ENCODE measurements at regions not wholly inside any gene's neighbourhood (a gene's known extent, or its start where the extent isn't known, plus 50 kb on each side); places are given as distances from the start of the nearest gene placed in this dataset.

DNA sequence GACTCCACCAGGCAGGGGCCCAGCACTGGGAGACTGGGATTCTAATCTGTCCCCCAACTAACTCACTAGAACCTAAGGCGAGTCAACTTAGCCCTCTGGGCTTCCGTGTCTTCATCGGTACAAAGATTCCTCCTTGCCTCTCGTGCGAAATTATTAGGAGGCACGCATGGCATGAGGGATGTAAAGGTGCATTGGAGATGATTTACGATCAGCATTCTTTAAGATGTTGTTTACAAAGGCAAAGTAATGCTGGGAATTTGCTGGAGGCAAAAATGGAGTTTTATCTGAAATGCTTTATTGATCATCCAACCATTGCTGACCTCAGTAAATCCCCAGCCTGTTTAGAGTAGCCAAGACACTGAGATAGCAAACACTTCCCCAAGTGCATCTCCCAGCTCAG is 171.8 kb upstream of the KLHL29 start:
- H3K27ac ChIP-seq (ENCODE audit: low read length) = no peak overlapping the region
- H3K9ac ChIP-seq (ENCODE audit: low read length) = no peak overlapping the region
- no peak for DNase-seq
- no peaks in the 10 kb centered on the region for H3K79me2 ChIP-seq (ENCODE audit: low read length)
- H3K36me3 ChIP-seq (ENCODE audit: insufficient read depth, low read length) = no peaks in the 10 kb centered on the region
- no peaks in the 10 kb centered on the region for H3K27me3 ChIP-seq (ENCODE audit: low read length)
- no peaks in the 10 kb centered on the region for H3K4me1 ChIP-seq (ENCODE audit: low read length)
- no peak overlapping the region for H2AFZ ChIP-seq (ENCODE audit: low read length)
- H3K9me3 ChIP-seq (ENCODE audit: low read length) = no peaks in the 10 kb centered on the region
- no peak overlapping the region for H3K4me2 ChIP-seq (ENCODE audit: low read depth, low read length, poor library complexity, severe bottlenecking)
- no peak overlapping the region for H3K4me3 ChIP-seq (ENCODE audit: low read length)
- H3K9me2 ChIP-seq (replicated peaks; ENCODE audit: insufficient read depth, low read length) = no peaks in the 10 kb centered on the region
- no peaks in the 10 kb centered on the region for H4K20me1 ChIP-seq (ENCODE audit: insufficient read depth, low read depth, low read length)

DNA sequence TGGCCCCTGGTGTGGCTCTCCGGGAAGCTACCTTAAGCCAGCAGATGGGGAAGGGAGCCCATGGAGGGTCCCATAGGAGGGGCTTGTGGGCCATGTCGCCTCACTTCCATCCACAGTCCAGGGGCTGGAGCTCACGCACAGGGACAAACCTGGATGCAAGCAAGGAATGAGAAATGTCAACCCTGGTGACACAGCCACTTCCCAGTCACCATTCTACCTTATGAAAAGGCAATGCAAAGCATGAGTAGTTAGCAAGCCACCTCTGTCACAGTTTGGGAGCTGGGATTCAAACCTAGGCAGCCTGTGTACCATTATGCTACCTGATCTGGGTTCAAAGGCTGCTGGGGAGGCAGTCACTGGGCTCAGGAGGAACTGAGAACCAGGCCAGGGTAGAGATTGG is 170.0 kb upstream of the KLHL29 start:
- no peaks in the 10 kb centered on the region for H3K9me2 ChIP-seq (replicated peaks; ENCODE audit: insufficient read depth, low read length)
- no peaks in the 10 kb centered on the region for H3K79me2 ChIP-seq (ENCODE audit: low read length)
- H3K27me3 ChIP-seq (ENCODE audit: low read length) = no peaks in the 10 kb centered on the region
- DNase-seq = no peak
- no peak overlapping the region for H3K9ac ChIP-seq (ENCODE audit: low read length)
- H3K4me2 ChIP-seq (ENCODE audit: low read depth, low read length, poor library complexity, severe bottlenecking) = no peak overlapping the region
- no peaks in the 10 kb centered on the region for H3K9me3 ChIP-seq (ENCODE audit: low read length)
- H2AFZ ChIP-seq (ENCODE audit: low read length) = no peak overlapping the region
- H3K4me3 ChIP-seq (ENCODE audit: low read length) = no peak overlapping the region
- H3K27ac ChIP-seq (ENCODE audit: low read length) = no peak overlapping the region
- no peaks in the 10 kb centered on the region for H3K36me3 ChIP-seq (ENCODE audit: insufficient read depth, low read length)
- H3K4me1 ChIP-seq (ENCODE audit: low read length) = no peaks in the 10 kb centered on the region
- no peaks in the 10 kb centered on the region for H4K20me1 ChIP-seq (ENCODE audit: insufficient read depth, low read depth, low read length)

DNA sequence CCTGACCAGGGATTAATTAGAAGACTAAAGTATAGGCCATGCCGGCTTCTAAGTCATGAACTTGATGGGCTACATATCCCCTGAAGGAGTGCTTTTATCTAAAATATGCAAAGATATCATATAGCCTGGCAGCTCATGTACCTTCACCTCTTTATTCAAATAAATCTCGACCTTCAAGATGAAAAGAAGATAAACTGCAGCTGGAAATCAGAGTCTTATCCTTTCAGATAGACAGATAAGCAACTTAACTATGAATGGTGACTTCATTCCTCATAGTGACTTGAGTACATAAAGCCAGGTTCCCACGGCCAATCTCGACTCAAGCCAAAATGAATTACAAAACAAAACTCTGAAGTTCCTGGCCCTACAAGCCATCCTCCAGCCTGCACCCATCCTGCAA is 165.3 kb upstream of the KLHL29 start:
- H3K4me2 ChIP-seq (ENCODE audit: low read depth, low read length, poor library complexity, severe bottlenecking) = no peak overlapping the region
- no peak for DNase-seq
- no peaks in the 10 kb centered on the region for H4K20me1 ChIP-seq (ENCODE audit: insufficient read depth, low read depth, low read length)
- no peak overlapping the region for H3K4me3 ChIP-seq (ENCODE audit: low read length)
- H3K79me2 ChIP-seq (ENCODE audit: low read length) = no peaks in the 10 kb centered on the region
- no peaks in the 10 kb centered on the region for H3K27me3 ChIP-seq (ENCODE audit: low read length)
- H3K9ac ChIP-seq (ENCODE audit: low read length) = no peak overlapping the region
- no peaks in the 10 kb centered on the region for H3K9me2 ChIP-seq (replicated peaks; ENCODE audit: insufficient read depth, low read length)
- no peaks in the 10 kb centered on the region for H3K4me1 ChIP-seq (ENCODE audit: low read length)
- H3K27ac ChIP-seq (ENCODE audit: low read length) = no peak overlapping the region
- H3K9me3 ChIP-seq (ENCODE audit: low read length) = no peaks in the 10 kb centered on the region
- H3K36me3 ChIP-seq (ENCODE audit: insufficient read depth, low read length) = no peaks in the 10 kb centered on the region
- no peak overlapping the region for H2AFZ ChIP-seq (ENCODE audit: low read length)

DNA sequence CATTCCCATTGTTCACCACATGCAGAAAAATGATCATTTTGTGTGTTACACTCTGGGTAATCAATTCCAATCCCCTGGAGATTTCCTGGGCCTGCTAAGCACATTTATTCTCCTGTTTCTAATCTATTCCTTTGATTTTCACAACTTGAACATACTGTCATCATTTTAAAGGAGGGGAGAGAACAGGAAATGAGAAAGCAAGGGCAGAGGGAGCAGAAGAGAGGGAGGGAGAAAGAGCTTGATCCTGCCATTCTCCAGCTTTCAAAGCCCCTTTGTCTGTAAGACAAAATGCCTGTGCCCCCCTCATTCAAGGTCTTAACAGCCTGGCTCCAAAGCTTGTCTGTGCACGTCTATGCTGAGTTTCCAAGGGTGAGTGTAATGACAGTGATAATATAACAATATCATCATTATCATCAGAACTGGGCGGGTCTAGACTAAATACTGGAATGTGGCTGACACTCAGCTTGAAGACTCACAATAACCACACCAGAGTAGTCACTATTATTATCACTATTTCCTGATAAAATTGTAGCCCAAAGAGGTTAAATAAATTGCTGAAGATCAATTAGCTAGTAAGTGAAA is 164.4 kb upstream of the KLHL29 start:
- no peak for DNase-seq
- H4K20me1 ChIP-seq (ENCODE audit: insufficient read depth, low read depth, low read length) = no peaks in the 10 kb centered on the region
- H3K4me3 ChIP-seq (ENCODE audit: low read length) = no peak overlapping the region
- no peaks in the 10 kb centered on the region for H3K36me3 ChIP-seq (ENCODE audit: insufficient read depth, low read length)
- no peaks in the 10 kb centered on the region for H3K9me3 ChIP-seq (ENCODE audit: low read length)
- H3K4me2 ChIP-seq (ENCODE audit: low read depth, low read length, poor library complexity, severe bottlenecking) = no peak overlapping the region
- no peak overlapping the region for H3K27ac ChIP-seq (ENCODE audit: low read length)
- H2AFZ ChIP-seq (ENCODE audit: low read length) = no peak overlapping the region
- H3K9me2 ChIP-seq (replicated peaks; ENCODE audit: insufficient read depth, low read length) = no peaks in the 10 kb centered on the region
- H3K79me2 ChIP-seq (ENCODE audit: low read length) = no peaks in the 10 kb centered on the region
- no peaks in the 10 kb centered on the region for H3K27me3 ChIP-seq (ENCODE audit: low read length)
- H3K4me1 ChIP-seq (ENCODE audit: low read length) = no peaks in the 10 kb centered on the region
- H3K9ac ChIP-seq (ENCODE audit: low read length) = no peak overlapping the region

DNA sequence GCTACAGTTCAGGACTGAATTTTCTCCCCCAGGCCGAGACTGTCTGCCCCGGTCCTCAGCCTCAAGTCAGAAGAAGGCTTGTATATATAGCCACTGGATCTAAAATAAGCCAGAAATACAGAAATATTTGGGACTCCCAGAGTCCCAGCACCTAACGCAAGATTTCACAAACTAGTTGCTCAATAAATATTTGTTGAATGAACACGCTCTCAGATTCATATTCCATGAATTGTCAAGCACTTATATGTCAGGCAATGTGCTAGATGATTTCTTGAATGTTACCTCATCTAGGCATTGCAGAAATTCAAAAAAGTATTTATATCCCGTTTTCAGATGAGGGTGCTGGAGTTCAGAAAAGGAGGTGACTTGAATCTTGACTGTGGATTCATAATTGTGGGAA is 163.7 kb upstream of the KLHL29 start:
- Histone ChIP-seq H3K9me3 (ENCODE audit: low read length) (no peaks in the 10 kb centered on the region), H4K20me1 (ENCODE audit: insufficient read depth, low read depth, low read length) (no peaks in the 10 kb centered on the region), H3K4me3 (ENCODE audit: low read length) (no peak overlapping the region), H2AFZ (ENCODE audit: low read length) (no peak overlapping the region), H3K9me2 (replicated peaks; ENCODE audit: insufficient read depth, low read length) (no peaks in the 10 kb centered on the region), H3K27ac (ENCODE audit: low read length) (no peak overlapping the region), H3K79me2 (ENCODE audit: low read length) (no peaks in the 10 kb centered on the region), H3K27me3 (ENCODE audit: low read length) (no peaks in the 10 kb centered on the region), H3K4me2 (ENCODE audit: low read depth, low read length, poor library complexity, severe bottlenecking) (no peak overlapping the region), H3K36me3 (ENCODE audit: insufficient read depth, low read length) (no peaks in the 10 kb centered on the region), H3K9ac (ENCODE audit: low read length) (no peak overlapping the region), H3K4me1 (ENCODE audit: low read length) (no peaks in the 10 kb centered on the region)
- no peak for DNase-seq

DNA sequence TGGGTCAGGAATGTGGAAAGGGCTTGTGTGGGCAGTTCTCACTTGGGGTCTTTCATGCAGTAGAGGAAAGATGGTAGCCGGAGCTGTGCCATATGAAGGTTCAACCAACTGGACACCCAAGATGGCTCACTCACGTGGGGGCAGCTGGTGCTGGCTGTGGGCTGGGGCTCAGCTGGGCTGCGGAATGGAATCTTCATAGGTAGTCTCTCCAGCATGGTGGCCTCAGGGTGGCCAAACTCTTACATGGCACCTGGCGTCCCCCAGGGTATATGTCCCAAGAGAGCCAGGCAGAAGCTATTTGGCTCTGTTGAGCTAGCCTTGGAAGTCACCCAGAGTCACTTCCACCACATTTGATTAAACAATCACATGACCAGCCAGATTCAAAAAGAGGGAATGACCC is 163.1 kb upstream of the KLHL29 start:
- no peaks in the 10 kb centered on the region for H3K79me2 ChIP-seq (ENCODE audit: low read length)
- H4K20me1 ChIP-seq (ENCODE audit: insufficient read depth, low read depth, low read length) = no peaks in the 10 kb centered on the region
- no peak for DNase-seq
- no peaks in the 10 kb centered on the region for H3K9me3 ChIP-seq (ENCODE audit: low read length)
- no peaks in the 10 kb centered on the region for H3K4me1 ChIP-seq (ENCODE audit: low read length)
- H3K4me2 ChIP-seq (ENCODE audit: low read depth, low read length, poor library complexity, severe bottlenecking) = no peak overlapping the region
- no peak overlapping the region for H2AFZ ChIP-seq (ENCODE audit: low read length)
- H3K36me3 ChIP-seq (ENCODE audit: insufficient read depth, low read length) = no peaks in the 10 kb centered on the region
- H3K27me3 ChIP-seq (ENCODE audit: low read length) = no peaks in the 10 kb centered on the region
- H3K4me3 ChIP-seq (ENCODE audit: low read length) = no peak overlapping the region
- H3K9ac ChIP-seq (ENCODE audit: low read length) = no peak overlapping the region
- no peaks in the 10 kb centered on the region for H3K9me2 ChIP-seq (replicated peaks; ENCODE audit: insufficient read depth, low read length)
- H3K27ac ChIP-seq (ENCODE audit: low read length) = no peak overlapping the region

DNA sequence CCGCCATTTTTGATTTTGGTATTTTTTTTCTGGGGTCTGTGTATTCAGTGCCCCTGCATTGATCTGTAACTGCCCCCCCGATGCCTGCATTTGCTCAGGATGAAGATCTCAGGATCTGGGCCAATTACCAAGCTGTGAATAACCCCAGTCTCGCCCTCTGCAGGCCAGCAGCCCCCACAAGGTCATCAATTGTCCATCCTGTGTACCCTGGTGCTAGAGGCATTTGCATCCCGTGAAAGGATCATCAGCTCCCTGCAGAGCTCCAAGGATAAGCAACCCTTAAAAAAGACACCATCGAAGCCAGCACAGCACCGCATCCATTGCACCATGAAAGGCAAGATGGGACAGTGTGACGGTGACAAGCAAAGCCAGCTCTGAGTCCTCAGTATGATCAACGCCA is 154.1 kb upstream of the KLHL29 start:
- H3K79me2 ChIP-seq (ENCODE audit: low read length) = no peaks in the 10 kb centered on the region
- no peak overlapping the region for H2AFZ ChIP-seq (ENCODE audit: low read length)
- H3K4me2 ChIP-seq (ENCODE audit: low read depth, low read length, poor library complexity, severe bottlenecking) = no peak overlapping the region
- H3K27me3 ChIP-seq (ENCODE audit: low read length) = 0 out of 2 replicates have a peak, but pooled peaks cover 3% of the 10 kb centered on the region
- no peaks in the 10 kb centered on the region for H3K36me3 ChIP-seq (ENCODE audit: insufficient read depth, low read length)
- H3K9ac ChIP-seq (ENCODE audit: low read length) = no peak overlapping the region
- no peaks in the 10 kb centered on the region for H3K9me3 ChIP-seq (ENCODE audit: low read length)
- no peak overlapping the region for H3K4me3 ChIP-seq (ENCODE audit: low read length)
- H3K9me2 ChIP-seq (replicated peaks; ENCODE audit: insufficient read depth, low read length) = no peaks in the 10 kb centered on the region
- H4K20me1 ChIP-seq (ENCODE audit: insufficient read depth, low read depth, low read length) = no peaks in the 10 kb centered on the region
- no peak overlapping the region for H3K27ac ChIP-seq (ENCODE audit: low read length)
- no peak for DNase-seq
- H3K4me1 ChIP-seq (ENCODE audit: low read length) = no peaks in the 10 kb centered on the region

DNA sequence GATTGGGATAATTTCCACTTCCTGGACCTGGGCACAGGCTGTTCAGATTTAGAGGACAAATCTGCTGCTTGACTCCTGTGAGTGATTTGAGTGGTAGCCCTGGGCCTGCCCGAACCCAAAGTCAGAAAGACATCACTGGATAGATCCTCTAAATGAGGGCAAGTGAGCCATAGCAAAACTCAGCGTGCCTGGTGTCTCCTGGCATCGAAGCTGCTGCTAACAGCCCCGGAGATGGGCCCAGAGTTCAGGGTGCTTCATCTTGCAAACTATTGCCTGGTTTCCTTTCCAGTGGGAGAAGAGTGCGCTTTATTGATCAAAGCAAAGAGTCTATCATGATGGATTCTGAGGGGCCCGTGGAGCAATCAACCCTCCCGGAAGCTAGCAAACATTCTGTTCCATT is 153.1 kb upstream of the KLHL29 start:
- H3K79me2 ChIP-seq (ENCODE audit: low read length) = no peaks in the 10 kb centered on the region
- H3K9ac ChIP-seq (ENCODE audit: low read length) = no peak overlapping the region
- H3K4me3 ChIP-seq (ENCODE audit: low read length) = no peak overlapping the region
- no peak overlapping the region for H2AFZ ChIP-seq (ENCODE audit: low read length)
- H3K4me2 ChIP-seq (ENCODE audit: low read depth, low read length, poor library complexity, severe bottlenecking) = no peak overlapping the region
- no peaks in the 10 kb centered on the region for H3K9me3 ChIP-seq (ENCODE audit: low read length)
- H3K36me3 ChIP-seq (ENCODE audit: insufficient read depth, low read length) = no peaks in the 10 kb centered on the region
- no peaks in the 10 kb centered on the region for H3K4me1 ChIP-seq (ENCODE audit: low read length)
- H3K27ac ChIP-seq (ENCODE audit: low read length) = no peak overlapping the region
- H4K20me1 ChIP-seq (ENCODE audit: insufficient read depth, low read depth, low read length) = no peaks in the 10 kb centered on the region
- H3K27me3 ChIP-seq (ENCODE audit: low read length) = 0 out of 2 replicates have a peak, but pooled peaks cover 3% of the 10 kb centered on the region
- no peaks in the 10 kb centered on the region for H3K9me2 ChIP-seq (replicated peaks; ENCODE audit: insufficient read depth, low read length)
- DNase-seq = no peak

DNA sequence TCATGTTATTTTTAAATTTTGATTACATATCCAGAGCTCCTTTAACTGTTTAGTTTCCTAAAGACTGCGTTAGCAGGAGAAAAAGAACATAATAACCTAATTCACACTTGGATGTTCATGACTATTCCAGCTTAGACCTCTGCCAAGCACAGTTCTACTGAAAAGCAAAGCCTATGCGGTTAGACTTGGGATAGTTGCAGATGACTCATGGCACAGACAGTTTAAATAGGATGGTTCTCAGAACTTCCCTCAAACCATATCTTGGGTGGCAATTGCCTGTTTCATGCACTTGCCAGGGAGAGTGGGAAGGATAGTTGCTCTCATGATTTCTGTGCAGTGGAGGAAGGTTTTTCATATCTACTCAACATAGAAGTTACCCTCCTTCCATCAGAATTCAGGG is 149.7 kb upstream of the KLHL29 start:
- H3K79me2 ChIP-seq (ENCODE audit: low read length) = no peaks in the 10 kb centered on the region
- no peaks in the 10 kb centered on the region for H3K4me1 ChIP-seq (ENCODE audit: low read length)
- H3K27ac ChIP-seq (ENCODE audit: low read length) = no peak overlapping the region
- no peak overlapping the region for H3K9ac ChIP-seq (ENCODE audit: low read length)
- H4K20me1 ChIP-seq (ENCODE audit: insufficient read depth, low read depth, low read length) = no peaks in the 10 kb centered on the region
- no peak overlapping the region for H2AFZ ChIP-seq (ENCODE audit: low read length)
- no peak for DNase-seq
- no peaks in the 10 kb centered on the region for H3K9me3 ChIP-seq (ENCODE audit: low read length)
- 0 out of 2 replicates have a peak, but pooled peaks cover 3% of the 10 kb centered on the region for H3K27me3 ChIP-seq (ENCODE audit: low read length)
- H3K4me3 ChIP-seq (ENCODE audit: low read length) = no peak overlapping the region
- H3K4me2 ChIP-seq (ENCODE audit: low read depth, low read length, poor library complexity, severe bottlenecking) = no peak overlapping the region
- no peaks in the 10 kb centered on the region for H3K9me2 ChIP-seq (replicated peaks; ENCODE audit: insufficient read depth, low read length)
- H3K36me3 ChIP-seq (ENCODE audit: insufficient read depth, low read length) = no peaks in the 10 kb centered on the region

Data from Karpas-422 (cell line).